IMR-90 (cell line): ENCODE measurements at regions not wholly inside any gene's neighbourhood (a gene's known extent, or its start where the extent isn't known, plus 50 kb on each side); places are given as distances from the start of the nearest gene placed in this dataset.

Source experiments
- ATAC-seq: fragments of 200-7000 bp; cut with Tn5 transposase; 2 replicates; pipeline ENCODE4 v1.9.1; 2020; ENCODE audit warnings: low read depth, mild to moderate bottlenecking, moderate library complexity
- BruUV-seq: library from RNA; stranded (reverse); fragments of 400-500 nt; replicated peaks from 2 replicates; lab custom pipeline; 2021; lab: Mats Ljungman, UMichigan
- CTCF ChIA-PET: fragments of 300-600 bp; formaldehyde crosslinking; extraction: SDS; loops from one replicate; lab custom pipeline; 2021; ENCODE audit warnings: antibody characterized with exemption; lab: Yijun Ruan, JAX
- POLR2A ChIA-PET: fragments of 300-600 bp; sonication (Branson Sonifier 250); formaldehyde crosslinking; loops from one replicate; lab custom pipeline; 2022; ENCODE audit warnings: antibody characterized with exemption; ENCODE audit not compliant: unreplicated experiment; lab: Charles Lee
- DNase-seq: peaks from one replicate; pipeline ENCODE4 v3.0.0; 2013
- H2AFZ ChIP-seq: replicated peaks from 2 replicates; pipeline ENCODE3; 2013; ENCODE audit warnings: low read length, mild to moderate bottlenecking; ENCODE audit not compliant: poor library complexity
- H2AK5ac ChIP-seq: 2 replicates; pipeline ENCODE4 v1.6.1; 2013; ENCODE audit warnings: low read depth, low read length, inconsistent platforms
- H2AK9ac ChIP-seq: replicated peaks from 2 replicates; pipeline ENCODE3; 2013; ENCODE audit warnings: mild to moderate bottlenecking, low read depth, low read length, moderate library complexity; ENCODE audit not compliant: poor library complexity
- H2BK120ac ChIP-seq: 2 replicates; pipeline ENCODE4 v1.6.1; 2013; ENCODE audit warnings: low read depth, low read length, inconsistent platforms
- H2BK15ac ChIP-seq: 3 replicates; pipeline ENCODE4 v1.6.1; 2013; ENCODE audit warnings: low read depth, low read length, inconsistent platforms
- H2BK20ac ChIP-seq: 2 replicates; pipeline ENCODE4 v1.6.1; 2013; ENCODE audit warnings: low read depth, mild to moderate bottlenecking, inconsistent platforms, low read length, moderate library complexity
- H2BK5ac ChIP-seq: 2 replicates; pipeline ENCODE4 v1.6.1; 2013; ENCODE audit warnings: mild to moderate bottlenecking, low read depth, low read length, inconsistent platforms; ENCODE audit not compliant: poor library complexity, severe bottlenecking
- H3K14ac ChIP-seq: replicated peaks from 2 replicates; pipeline ENCODE4 v1.6.1; 2013; ENCODE audit warnings: low read depth, low read length, inconsistent platforms
- H3K18ac ChIP-seq: 2 replicates; pipeline ENCODE4 v1.6.1; 2013; ENCODE audit warnings: low read depth, low read length, control low read depth
- H3K23ac ChIP-seq: 2 replicates; pipeline ENCODE4 v1.6.1; 2013; ENCODE audit warnings: low read depth, low read length, inconsistent platforms
- H3K27ac ChIP-seq: 2 replicates; pipeline ENCODE4 v1.5.1; 2013; ENCODE audit warnings: mild to moderate bottlenecking, control low read depth, low read length; ENCODE audit not compliant: insufficient read depth
- H3K27me3 ChIP-seq: 2 replicates; pipeline ENCODE4 v1.6.1; 2013; ENCODE audit warnings: low read length; ENCODE audit not compliant: control insufficient read depth, insufficient read depth
- H3K36me3 ChIP-seq: 2 replicates; pipeline ENCODE4 v1.6.1; 2013; ENCODE audit warnings: low read length, mixed read lengths; ENCODE audit not compliant: control insufficient read depth, insufficient read depth
- H3K4ac ChIP-seq: 2 replicates; pipeline ENCODE4 v1.6.1; 2013; ENCODE audit warnings: low read depth, low read length, inconsistent platforms
- H3K4me1 ChIP-seq: 2 replicates; pipeline ENCODE4 v1.6.1; 2013; ENCODE audit warnings: low read length, mixed read lengths; ENCODE audit not compliant: control insufficient read depth, insufficient read depth
- H3K4me2 ChIP-seq: 2 replicates; pipeline ENCODE4 v1.6.1; 2013; ENCODE audit warnings: low read depth, mild to moderate bottlenecking, control low read depth, low read length, moderate library complexity
- H3K4me3 ChIP-seq: 2 replicates; pipeline ENCODE4 v1.5.1; 2013; ENCODE audit warnings: low read depth, mild to moderate bottlenecking, control low read depth, low read length, moderate library complexity; ENCODE audit not compliant: insufficient read depth
- H3K56ac ChIP-seq: 2 replicates; pipeline ENCODE4 v1.6.1; 2013; ENCODE audit warnings: low read length, inconsistent platforms; ENCODE audit not compliant: insufficient read depth; ENCODE audit errors: extremely low read depth
- H3K79me1 ChIP-seq, 2 experiments: 2 replicates each; pipeline ENCODE4 v1.6.1; 2013; ENCODE audit warnings: low read length in 2 of 2, inconsistent platforms in 1 of 2, low read depth in 1 of 2
- H3K9ac ChIP-seq: 2 replicates; pipeline ENCODE4 v1.6.1; 2013; ENCODE audit warnings: low read depth, low read length, control low read depth
- H3K9me1 ChIP-seq: 2 replicates; pipeline ENCODE4 v1.6.1; 2013; ENCODE audit warnings: low read length, inconsistent platforms; ENCODE audit not compliant: insufficient read depth
- H3K9me3 ChIP-seq: 2 replicates; pipeline ENCODE4 v1.6.1; 2013; ENCODE audit warnings: low read length; ENCODE audit not compliant: control insufficient read depth, insufficient read depth
- H4K20me1 ChIP-seq: 2 replicates; pipeline ENCODE4 v1.6.1; 2013; ENCODE audit warnings: low read length, inconsistent platforms; ENCODE audit not compliant: insufficient read depth
- H4K5ac ChIP-seq: 2 replicates; pipeline ENCODE4 v1.6.1; 2013; ENCODE audit warnings: mild to moderate bottlenecking, low read depth, low read length, control low read depth
- H4K8ac ChIP-seq, 2 experiments: 2 replicates each; pipeline ENCODE4 v1.6.1; 2013; ENCODE audit warnings: low read depth in 2 of 2, low read length in 2 of 2, control low read depth in 1 of 2, inconsistent platforms in 1 of 2
- H4K91ac ChIP-seq: 2 replicates; pipeline ENCODE4 v1.6.1; 2013; ENCODE audit warnings: low read depth, low read length, inconsistent platforms; ENCODE audit not compliant: insufficient read depth
- SMC3 ChIP-seq: fragments of 150-350 bp; IDR thresholded peaks from 2 replicates; pipeline ENCODE4 v1.6.1; 2016; ENCODE audit warnings: low read depth, mild to moderate bottlenecking, antibody characterized with exemption, low read length, moderate library complexity
- WGBS, 2 experiments: methylation state at CpG; one replicate each; pipeline versions ENCODE4 v1.1.5 to v1.1.7; 2013; ENCODE audit warnings: missing lambda C conversion rate in 2 of 2; ENCODE audit not compliant: insufficient read length in 1 of 2; ENCODE audit errors: extremely low coverage in 2 of 2; 5-methylcytosine and 5-hydroxymethylcytosine counted together
- dilution Hi-C: fragments of 300-500 bp; cut with HindIII; formaldehyde crosslinking; loops from one replicate; pipeline ENCODE4 v1.14.3; 2018; ENCODE audit warnings: low sequenced_read_pairs; ENCODE audit not compliant: unreplicated experiment
- in situ Hi-C: fragments of 300-500 bp; cut with MboI; formaldehyde crosslinking; loops from 3 replicates; pipeline ENCODE4 v1.14.3; 2019; ENCODE audit warnings: low sequenced_read_pairs, inconsistent platforms, mixed read lengths
- intact Hi-C: fragments of 100-400 bp; cut with micrococcal nuclease; formaldehyde crosslinking; loops from 2 replicates; pipeline ENCODE4 v1.10.0; 2022

DNA sequence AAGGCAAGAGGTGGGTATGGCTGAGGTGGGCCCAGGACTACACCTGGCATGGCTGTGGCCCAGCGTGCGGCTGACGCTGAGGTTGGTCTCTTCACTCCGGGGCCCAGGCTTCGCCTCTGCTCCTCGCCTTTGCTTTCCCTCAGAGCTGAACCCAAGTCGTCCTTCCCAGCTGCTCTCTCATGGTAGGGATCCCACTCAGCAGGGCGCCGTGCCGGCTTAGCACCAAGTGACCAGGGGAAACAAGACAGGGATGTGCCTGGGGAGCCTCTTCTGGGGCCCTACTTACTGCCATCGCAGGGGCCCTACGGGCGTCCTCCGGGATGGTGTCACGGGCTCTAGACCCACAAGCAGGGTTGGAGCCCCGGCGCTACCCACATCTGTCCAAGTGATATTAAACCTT, 138.1 kb upstream of the ALKAL2 start:
- CTCF ChIA-PET: no interaction called here
- H2AFZ ChIP-seq: no peak overlapping the region
- intact Hi-C loops: no loop called here
- H3K4me2 ChIP-seq: no peak overlapping the region
- H3K18ac ChIP-seq: no peak overlapping the region
- BruUV-seq: no TSS peak
- peaks cover 53% of the 10 kb centered on the region for H3K9me3 ChIP-seq
- H3K36me3 ChIP-seq: no peaks in the 10 kb centered on the region
- no peak overlapping the region for H2BK20ac ChIP-seq
- TF ChIP-seq SMC3: no peak
- in situ Hi-C loops: no loop called here
- H2AK9ac ChIP-seq: no peak overlapping the region
- no peak overlapping the region for H2BK120ac ChIP-seq
- no peaks in the 10 kb centered on the region for H3K27me3 ChIP-seq
- H4K8ac ChIP-seq: no peak overlapping the region
- H2BK15ac ChIP-seq: no peak overlapping the region
- DNase-seq (no peak), ATAC-seq (no peak)
- H3K27ac ChIP-seq: no peak overlapping the region
- H3K79me1 ChIP-seq: no peaks in the 10 kb centered on the region
- no peak overlapping the region for H3K4ac ChIP-seq
- H3K4me1 ChIP-seq: no peaks in the 10 kb centered on the region
- H3K9ac ChIP-seq: no peak overlapping the region
- WGBS, 2 experiments: no CpG with 5 or more reads among the region's 17 CpGs
- H2BK5ac ChIP-seq: no peak overlapping the region
- dilution Hi-C loops: no loop called here
- no peak overlapping the region for H3K23ac ChIP-seq
- no peak overlapping the region for H3K4me3 ChIP-seq
- no peak overlapping the region for H4K91ac ChIP-seq
- no peaks in the 10 kb centered on the region for H3K9me1 ChIP-seq
- no peak overlapping the region for H4K5ac ChIP-seq
- no peak overlapping the region for H3K56ac ChIP-seq
- no peaks in the 10 kb centered on the region for H4K20me1 ChIP-seq
- no peak overlapping the region for H3K14ac ChIP-seq
- H2AK5ac ChIP-seq: no peak overlapping the region
- POLR2A ChIA-PET: no interaction called here
